Right lobe of liver (tissue), 6 donors: ENCODE measurements at regions not wholly inside any gene's neighbourhood (a gene's known extent, or its start where the extent isn't known, plus 50 kb on each side); places are given as distances from the start of the nearest gene placed in this dataset.
A peak's percentile ranks its signal among the peaks of the same experiment; 100 is the strongest.

Experiments
- ATAC-seq, 4 donors: fragments of 200-7000 bp; cut with Tn5 transposase; one replicate each; pipeline ENCODE4 v1.9.1; 2020; ENCODE audit warnings: mild to moderate bottlenecking in 4 of 4, moderate library complexity in 4 of 4
- DNase-seq, 3 donors: peaks; one replicate each; pipeline ENCODE4 v3.0.0-alpha.2; 2020
- H3K27ac ChIP-seq, 3 donors: fragments of 200-600 bp; one replicate each; pipeline ENCODE4 v1.8.0; 2022
- H3K27me3 ChIP-seq, 2 donors: fragments of 200-600 bp; one replicate each; pipeline ENCODE4 v1.8.0; 2022
- H3K36me3 ChIP-seq, 4 donors: fragments of 200-600 bp; sonication (generic) in 1 of 4; one replicate each; pipeline versions ENCODE4 v1.5.1 to v1.8.0; 2017 to 2022; ENCODE audit warnings: control low read depth in 1 of 4
- H3K4me1 ChIP-seq, 4 donors: fragments of 200-600 bp; sonication (generic) in 1 of 4; one replicate each; pipeline versions ENCODE4 v1.5.1 to v1.8.0; 2017 to 2022; ENCODE audit warnings: control low read depth in 1 of 4
- H3K4me3 ChIP-seq, 3 donors: fragments of 200-600 bp; one replicate each; pipeline ENCODE4 v1.8.0; 2022
- H3K9me3 ChIP-seq, 4 donors: fragments of 200-600 bp; sonication (generic) in 1 of 4; one replicate each; pipeline versions ENCODE4 v1.5.1 to v1.8.0; 2017 to 2022; ENCODE audit warnings: control low read depth in 1 of 4
- CTCF ChIP-seq, 4 donors: fragments of 200-600 bp in 3 of 4; fragments of 450-650 bp in 1 of 4; IDR thresholded peaks; one replicate each; pipeline versions ENCODE4 v1.5.1 to v1.8.0; 2016 to 2022; ENCODE audit warnings: antibody characterized with exemption in 4 of 4, mild to moderate bottlenecking in 2 of 4
- POLR2A ChIP-seq: fragments of 450-650 bp; IDR thresholded peaks from one replicate; pipeline ENCODE4 v1.6.1; 2017; ENCODE audit warnings: antibody characterized with exemption, mild to moderate bottlenecking
- WGBS: methylation state at CpG from one replicate; pipeline ENCODE4 v1.1.6; 2018; ENCODE audit warnings: low coverage, low lambda C conversion rate; ENCODE audit not compliant: insufficient coverage; ENCODE audit errors: missing lambda C conversion rate; 5-methylcytosine and 5-hydroxymethylcytosine counted together
- intact Hi-C, 2 donors: fragments of 100-400 bp; cut with DNase I; formaldehyde crosslinking; loops; one replicate each; pipeline versions ENCODE4 v1.11.2 to v1.14.1; 2022
- donor health status: DM: no; HTN: yes; CAD: no.
- donor health status: DM: no; HTN: no; CAD: no.
- donor health status: DM: no; HTN: no; CAD: no.
- donor health status: DM: no; HTN: yes; CAD: no.
- donor health status: DM: no; HTN: yes; CAD: no.

- Histone ChIP-seq H3K27me3 (no peaks in the 10 kb centered on the region), H3K9me3 (no peaks in the 10 kb centered on the region), H3K4me1 (no peaks in the 10 kb centered on the region), H3K4me3 (no peak overlapping the region), H3K27ac (no peak overlapping the region), H3K36me3 (no peaks in the 10 kb centered on the region)
- intact Hi-C loops, result no loop called here
- ATAC-seq, result no peak
- 79% methylated on average over 5 of the region's 5 CpGs for WGBS
- DNase-seq, result no peak
- TF ChIP-seq CTCF (IDR thresholded peaks at IDR 0.05), result no peak
- no peak for TF ChIP-seq POLR2A
These were observed 79.0 kb downstream of the LBH start for GRCh38 chr2:30310371-30310770.

DNA sequence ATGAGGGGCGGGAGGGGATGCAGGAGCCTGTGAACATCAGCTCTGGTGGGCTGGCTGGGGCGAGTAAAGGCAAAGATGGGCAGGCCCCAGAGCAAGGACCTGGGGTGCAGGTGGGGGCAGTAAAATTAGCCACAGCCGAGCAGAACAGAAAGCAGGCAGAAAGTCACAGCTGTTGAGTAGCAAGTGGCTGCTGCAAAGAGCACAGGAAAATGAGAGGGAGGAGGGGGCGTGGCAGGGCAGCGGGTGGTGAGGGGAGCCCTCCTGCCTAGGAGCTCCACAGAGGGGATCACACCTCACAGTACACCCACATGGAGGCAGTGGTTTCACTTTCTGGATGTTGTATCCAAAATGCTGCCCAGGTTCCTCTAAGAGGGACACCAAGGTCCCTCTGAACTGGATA, 79.6 kb downstream of the LBH start:
- no peaks in the 10 kb centered on the region for H3K36me3 ChIP-seq
- TF ChIP-seq CTCF (IDR thresholded peaks at IDR 0.05) (no peak), POLR2A (no peak)
- H3K4me1 ChIP-seq, result no peaks in the 10 kb centered on the region
- 64% methylated on average over 3 of the region's 5 CpGs for WGBS
- no peaks in the 10 kb centered on the region for H3K27me3 ChIP-seq
- DNase-seq (no peak), ATAC-seq (peak in 1 of 4 donors; percentile 27)
- H3K9me3 ChIP-seq, result no peaks in the 10 kb centered on the region
- no peak overlapping the region for H3K27ac ChIP-seq
- intact Hi-C loops, result no loop called here
- no peak overlapping the region for H3K4me3 ChIP-seq

- Histone ChIP-seq H3K36me3 (no peaks in the 10 kb centered on the region), H3K9me3 (no peaks in the 10 kb centered on the region), H3K4me3 (no peak overlapping the region), H3K27ac (no peak overlapping the region), H3K27me3 (no peaks in the 10 kb centered on the region), H3K4me1 (no peaks in the 10 kb centered on the region)
- DNase-seq (no peak), ATAC-seq (no peak)
- intact Hi-C loops, result no loop called here
- 78% methylated on average over 2 of the region's 2 CpGs for WGBS
- no peak for TF ChIP-seq POLR2A
These were observed 80.4 kb downstream of the LBH start for GRCh38 chr2:30311711-30312110.

GRCh38 chr2:30312916-30313315, 81.6 kb downstream of the LBH start:
- 100% methylated on average over 1 of the region's 1 CpG for WGBS
- TF ChIP-seq POLR2A, result no peak
- no peak for TF ChIP-seq CTCF (IDR thresholded peaks at IDR 0.05)
- Histone ChIP-seq H3K4me3 (no peak overlapping the region), H3K36me3 (no peaks in the 10 kb centered on the region), H3K9me3 (no peaks in the 10 kb centered on the region), H3K27ac (no peak overlapping the region), H3K27me3 (no peaks in the 10 kb centered on the region), H3K4me1 (no peaks in the 10 kb centered on the region)
- no peak for ATAC-seq
- intact Hi-C loops, result no loop called here
- DNase-seq, result no peak

GRCh38 chr2:30314981-30315380, 83.6 kb downstream of the LBH start:
- ATAC-seq, result no peak
- H3K4me3 ChIP-seq, result no peak overlapping the region
- WGBS, result 69% methylated on average over 3 of the region's 3 CpGs

More at GRCh38 chr2:30314981-30315380, 83.6 kb downstream of the LBH start:
- no peaks in the 10 kb centered on the region for H3K27me3 ChIP-seq
- DNase-seq, result no peak
- H3K27ac ChIP-seq, result no peak overlapping the region
- no peaks in the 10 kb centered on the region for H3K4me1 ChIP-seq
- intact Hi-C loops, result no loop called here
- no peaks in the 10 kb centered on the region for H3K36me3 ChIP-seq
- TF ChIP-seq CTCF (IDR thresholded peaks at IDR 0.05), result no peak
- no peaks in the 10 kb centered on the region for H3K9me3 ChIP-seq
